ENCODE measurements at regions not wholly inside any gene's neighbourhood (a gene's known extent, or its start where the extent isn't known, plus 50 kb on each side); places are given as distances from the start of the nearest gene placed in this dataset.

GRCh38 chr10:36367362-36367761, 725.3 kb upstream of the FZD8 start:
- no peaks in the 10 kb centered on the region for H3K27me3 ChIP-seq
- TF ChIP-seq CTCF (IDR thresholded peaks at IDR 0.05) (no peak), POLR2A (IDR thresholded peaks at IDR 0.05) (no peak)
- 50 to 54% methylated on average over 3 of the region's 3 CpGs for WGBS, 2 donors
- no peak overlapping the region for H3K4me3 ChIP-seq
- intact Hi-C loops (cut with DNase I) = no loop called here
- ATAC-seq (no peak), DNase-seq (no peak)
- no peaks in the 10 kb centered on the region for H3K36me3 ChIP-seq (replicated peaks in 1 of 2; ENCODE audit: insufficient read depth in 1 of 2, low read depth in 2 of 2)
- no peak overlapping the region for H3K27ac ChIP-seq
- H3K9me3 ChIP-seq = no peaks in the 10 kb centered on the region
- no peaks in the 10 kb centered on the region for H3K4me1 ChIP-seq

- DNase-seq = no peak
- Histone ChIP-seq H3K4me3 (no peak overlapping the region), H3K4me1 (no peaks in the 10 kb centered on the region), H3K9me3 (no peaks in the 10 kb centered on the region), H3K27me3 (no peaks in the 10 kb centered on the region), H3K27ac (no peak overlapping the region), H3K36me3 (replicated peaks in 1 of 2; ENCODE audit: insufficient read depth in 1 of 2, low read depth in 2 of 2) (no peaks in the 10 kb centered on the region)
- intact Hi-C loops (cut with DNase I) = no loop called here
- TF ChIP-seq POLR2A (IDR thresholded peaks at IDR 0.05) = no peak
- TF ChIP-seq CTCF (IDR thresholded peaks at IDR 0.05) = no peak
- no peak for ATAC-seq
Measured at GRCh38 chr10:36366843-36367242, 724.7 kb upstream of the FZD8 start.

- intact Hi-C loops (cut with DNase I) = no loop called here
- Histone ChIP-seq H3K4me1 (no peaks in the 10 kb centered on the region), H3K4me3 (no peak overlapping the region), H3K36me3 (replicated peaks in 1 of 2; ENCODE audit: insufficient read depth in 1 of 2, low read depth in 2 of 2) (no peaks in the 10 kb centered on the region), H3K27ac (no peak overlapping the region), H3K9me3 (no peaks in the 10 kb centered on the region), H3K27me3 (no peaks in the 10 kb centered on the region)
- ATAC-seq = no peak
- no peak for TF ChIP-seq POLR2A (IDR thresholded peaks at IDR 0.05)
- no peak for TF ChIP-seq CTCF (IDR thresholded peaks at IDR 0.05)
- 66 to 79% methylated on average over 2 of the region's 2 CpGs for WGBS, 2 donors
- no peak for DNase-seq
Measured at GRCh38 chr10:36366065-36366464, 724.0 kb upstream of the FZD8 start.

- no peak for TF ChIP-seq POLR2A (IDR thresholded peaks at IDR 0.05)
- DNase-seq (no peak), ATAC-seq (no peak)
- WGBS, 2 donors = 41 to 42% methylated on average over 2 of the region's 2 CpGs
- no peaks in the 10 kb centered on the region for H3K36me3 ChIP-seq (replicated peaks in 1 of 2; ENCODE audit: insufficient read depth in 1 of 2, low read depth in 2 of 2)
- no peaks in the 10 kb centered on the region for H3K27me3 ChIP-seq
- intact Hi-C loops (cut with DNase I) = no loop called here
- no peaks in the 10 kb centered on the region for H3K4me1 ChIP-seq
- H3K9me3 ChIP-seq = no peaks in the 10 kb centered on the region
- H3K27ac ChIP-seq = no peak overlapping the region
- H3K4me3 ChIP-seq = no peak overlapping the region
Measured at GRCh38 chr10:36362257-36362656, 720.2 kb upstream of the FZD8 start.

- 38 to 62% methylated on average over 3 of the region's 3 CpGs for WGBS, 2 donors
- TF ChIP-seq POLR2A (IDR thresholded peaks at IDR 0.05) = no peak
- TF ChIP-seq CTCF (IDR thresholded peaks at IDR 0.05) = no peak
- DNase-seq = no peak
- intact Hi-C loops (cut with DNase I) = no loop called here
- no peaks in the 10 kb centered on the region for H3K9me3 ChIP-seq
- H3K27me3 ChIP-seq = no peaks in the 10 kb centered on the region
- no peak for ATAC-seq
- no peak overlapping the region for H3K4me3 ChIP-seq
- H3K4me1 ChIP-seq = no peaks in the 10 kb centered on the region
- no peak overlapping the region for H3K27ac ChIP-seq
- no peaks in the 10 kb centered on the region for H3K36me3 ChIP-seq (replicated peaks in 1 of 2; ENCODE audit: insufficient read depth in 1 of 2, low read depth in 2 of 2)
Measured at GRCh38 chr10:36358736-36359135, 716.6 kb upstream of the FZD8 start.
